Parathyroid adenoma (tissue), 2 donors: ENCODE measurements at regions not wholly inside any gene's neighbourhood (a gene's known extent, or its start where the extent isn't known, plus 50 kb on each side); places are given as distances from the start of the nearest gene placed in this dataset.
A peak's percentile ranks its signal among the peaks of the same experiment; 100 is the strongest.

ENCODE experiments used
- H2AFZ ChIP-seq: fragments of 300-600 bp; sonication (generic); one replicate; pipeline ENCODE4 v1.7.0; 2017; ENCODE audit warnings: antibody characterized with exemption, mild to moderate bottlenecking
- H3K27ac ChIP-seq: fragments of 300-600 bp; sonication (generic); one replicate; pipeline ENCODE4 v1.7.0; 2017
- H3K27me3 ChIP-seq: fragments of 300-600 bp; sonication (generic); one replicate; pipeline ENCODE4 v1.7.0; 2017; ENCODE audit warnings: low read length; ENCODE audit not compliant: control insufficient read depth, insufficient read depth
- H3K36me3 ChIP-seq: fragments of 300-600 bp; sonication (generic); one replicate; pipeline ENCODE4 v1.7.0; 2017; ENCODE audit warnings: low read length; ENCODE audit not compliant: control insufficient read depth, insufficient read depth
- H3K4me1 ChIP-seq: fragments of 300-600 bp; sonication (generic); one replicate; pipeline ENCODE4 v1.7.0; 2017; ENCODE audit warnings: control low read depth
- H3K4me2 ChIP-seq: fragments of 300-600 bp; sonication (generic); one replicate; pipeline ENCODE4 v1.7.0; 2017; ENCODE audit warnings: low read length
- H3K4me3 ChIP-seq: fragments of 300-600 bp; sonication (generic); one replicate; pipeline ENCODE4 v1.7.0; 2017; ENCODE audit warnings: low read depth, low read length
- H3K79me2 ChIP-seq: fragments of 300-600 bp; sonication (generic); one replicate; pipeline ENCODE4 v1.7.0; 2017; ENCODE audit warnings: control low read depth
- H3K9ac ChIP-seq: fragments of 300-600 bp; sonication (generic); one replicate; pipeline ENCODE4 v1.7.0; 2017; ENCODE audit warnings: mild to moderate bottlenecking
- H3K9me3 ChIP-seq: fragments of 300-600 bp; sonication (generic); one replicate; pipeline ENCODE4 v1.7.0; 2017; ENCODE audit warnings: low read length; ENCODE audit not compliant: control insufficient read depth
- TF ChIP-seq, protein P1 (sequence below): fragments of 300-600 bp; sonication (generic); IDR thresholded peaks from one replicate; pipeline ENCODE4 v1.7.0; 2017; ENCODE audit warnings: antibody characterized with exemption, mild to moderate bottlenecking
- donor health status: primary hyperparathyroidism.

- H3K27ac ChIP-seq = no peak overlapping the region
- no peaks in the 10 kb centered on the region for H3K4me1 ChIP-seq
- H3K4me2 ChIP-seq = no peak overlapping the region
- H2AFZ ChIP-seq = no peak overlapping the region
- no peak overlapping the region for H3K9ac ChIP-seq
- no peaks in the 10 kb centered on the region for H3K36me3 ChIP-seq
- no peak overlapping the region for H3K4me3 ChIP-seq
- no peaks in the 10 kb centered on the region for H3K9me3 ChIP-seq
- TF ChIP-seq, protein P1, sequence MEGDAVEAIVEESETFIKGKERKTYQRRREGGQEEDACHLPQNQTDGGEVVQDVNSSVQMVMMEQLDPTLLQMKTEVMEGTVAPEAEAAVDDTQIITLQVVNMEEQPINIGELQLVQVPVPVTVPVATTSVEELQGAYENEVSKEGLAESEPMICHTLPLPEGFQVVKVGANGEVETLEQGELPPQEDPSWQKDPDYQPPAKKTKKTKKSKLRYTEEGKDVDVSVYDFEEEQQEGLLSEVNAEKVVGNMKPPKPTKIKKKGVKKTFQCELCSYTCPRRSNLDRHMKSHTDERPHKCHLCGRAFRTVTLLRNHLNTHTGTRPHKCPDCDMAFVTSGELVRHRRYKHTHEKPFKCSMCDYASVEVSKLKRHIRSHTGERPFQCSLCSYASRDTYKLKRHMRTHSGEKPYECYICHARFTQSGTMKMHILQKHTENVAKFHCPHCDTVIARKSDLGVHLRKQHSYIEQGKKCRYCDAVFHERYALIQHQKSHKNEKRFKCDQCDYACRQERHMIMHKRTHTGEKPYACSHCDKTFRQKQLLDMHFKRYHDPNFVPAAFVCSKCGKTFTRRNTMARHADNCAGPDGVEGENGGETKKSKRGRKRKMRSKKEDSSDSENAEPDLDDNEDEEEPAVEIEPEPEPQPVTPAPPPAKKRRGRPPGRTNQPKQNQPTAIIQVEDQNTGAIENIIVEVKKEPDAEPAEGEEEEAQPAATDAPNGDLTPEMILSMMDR = no peak
- H3K27me3 ChIP-seq = no peaks in the 10 kb centered on the region
- no peaks in the 10 kb centered on the region for H3K79me2 ChIP-seq
Measured at GRCh38 chr2:163351966-163352365, 383.8 kb downstream of the FIGN start.

DNA sequence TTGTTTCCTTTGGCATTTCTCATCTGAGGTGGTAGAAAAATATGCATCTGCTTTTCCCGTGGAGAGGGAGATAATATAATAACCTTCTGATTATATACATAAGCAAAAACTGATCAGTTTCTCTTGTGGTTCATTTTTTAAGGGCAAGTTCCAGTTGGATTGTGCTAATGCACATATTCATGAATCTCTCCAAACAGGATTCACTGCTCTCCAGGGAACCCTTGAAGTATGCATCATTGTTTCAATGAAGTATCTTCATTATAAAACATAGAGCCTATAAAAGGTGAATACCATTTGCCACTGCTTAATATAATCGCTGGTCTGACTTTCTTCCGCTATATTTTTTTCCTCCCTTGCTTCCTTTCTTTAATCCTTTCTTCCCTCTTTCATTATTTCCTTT, 384.7 kb downstream of the FIGN start:
- no peak overlapping the region for H3K4me3 ChIP-seq
- no peaks in the 10 kb centered on the region for H3K4me1 ChIP-seq
- no peak overlapping the region for H3K4me2 ChIP-seq
- no peak overlapping the region for H3K9ac ChIP-seq
- H3K36me3 ChIP-seq = no peaks in the 10 kb centered on the region
- TF ChIP-seq, protein P1 = no peak
- H2AFZ ChIP-seq = no peak overlapping the region
- no peaks in the 10 kb centered on the region for H3K9me3 ChIP-seq
- H3K27ac ChIP-seq = no peak overlapping the region
- no peaks in the 10 kb centered on the region for H3K27me3 ChIP-seq
- H3K79me2 ChIP-seq = no peaks in the 10 kb centered on the region

GRCh38 chr2:163348857-163349380, 386.9 kb downstream of the FIGN start:
- no peaks in the 10 kb centered on the region for H3K36me3 ChIP-seq
- H3K9ac ChIP-seq = no peak overlapping the region
- H3K27ac ChIP-seq = peak overlapping the region; percentile 69
- H3K4me1 ChIP-seq = no peaks in the 10 kb centered on the region
- peak overlapping the region; percentile 82 for H2AFZ ChIP-seq
- no peaks in the 10 kb centered on the region for H3K79me2 ChIP-seq
- H3K4me2 ChIP-seq = peak overlapping the region; percentile 75
- no peak overlapping the region for H3K4me3 ChIP-seq
- H3K9me3 ChIP-seq = no peaks in the 10 kb centered on the region
- no peaks in the 10 kb centered on the region for H3K27me3 ChIP-seq
- TF ChIP-seq, protein P1 = no peak

DNA sequence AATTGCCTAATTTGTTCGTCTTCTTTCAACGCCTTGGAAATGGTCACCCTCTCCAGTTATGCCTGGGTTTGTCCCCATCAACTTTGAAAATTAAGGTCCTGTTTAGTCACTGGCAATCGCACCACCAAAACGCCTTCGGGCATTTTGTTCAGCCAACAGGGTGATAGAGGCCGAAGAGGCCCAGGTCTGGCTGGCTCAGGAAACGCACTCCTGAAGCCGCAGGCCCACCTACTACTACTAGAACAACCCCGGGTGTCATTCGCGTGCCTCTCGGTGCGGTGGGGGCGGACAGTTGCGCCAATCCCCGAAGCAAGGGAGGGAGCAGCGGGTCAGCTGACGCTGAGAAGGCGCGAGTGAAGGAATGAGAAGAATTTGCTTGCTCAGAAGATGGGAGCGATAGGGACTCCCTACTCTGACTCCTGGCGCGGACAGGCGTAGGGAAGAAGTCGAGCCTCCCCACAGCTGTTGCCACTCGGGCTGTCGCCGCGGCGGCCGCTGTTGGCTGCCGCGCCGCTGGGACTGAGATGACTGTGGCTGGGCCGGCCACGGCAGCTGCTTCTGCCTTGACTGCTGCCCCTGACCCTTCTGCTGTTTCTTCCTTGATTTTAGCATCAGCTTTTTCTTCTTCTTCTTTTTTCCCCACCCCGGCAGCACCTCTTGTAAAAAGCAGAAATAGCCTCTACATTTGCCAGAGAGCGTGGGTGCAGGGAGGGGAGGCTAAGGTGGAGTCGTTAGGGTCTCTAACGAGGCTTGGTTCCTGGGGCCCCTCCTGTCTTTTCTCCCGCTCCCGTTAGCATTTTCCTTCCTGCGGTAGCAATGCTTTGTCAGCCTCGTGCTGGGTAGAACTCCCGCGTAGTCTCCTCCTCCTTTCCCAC, 387.6 kb downstream of the FIGN start:
- Histone ChIP-seq H3K9me3 (no peaks in the 10 kb centered on the region), H3K79me2 (no peaks in the 10 kb centered on the region), H3K27ac (peak overlapping the region; percentile 69), H3K9ac (no peak overlapping the region), H3K27me3 (no peaks in the 10 kb centered on the region), H3K4me2 (peak overlapping the region; percentile 75), H3K4me3 (peak overlapping the region; percentile 50), H3K4me1 (no peaks in the 10 kb centered on the region), H2AFZ (peak overlapping the region; percentile 82), H3K36me3 (no peaks in the 10 kb centered on the region)
- TF ChIP-seq, protein P1 = no peak
